Upper lobe of left lung (tissue), 4 donors: ENCODE measurements at regions not wholly inside any gene's neighbourhood (a gene's known extent, or its start where the extent isn't known, plus 50 kb on each side); places are given as distances from the start of the nearest gene placed in this dataset.

Source experiments
- CTCF ChIP-seq, 6 experiments: fragments of 450-650 bp in 4 of 6; fragments of 200-600 bp in 2 of 6; sonication (generic) in 2 of 6; IDR thresholded peaks; one replicate each; pipeline ENCODE4 v1.5.1; 2016 to 2019; ENCODE audit warnings: antibody characterized with exemption in 6 of 6
- EP300 ChIP-seq, 4 donors: sonication (generic); formaldehyde crosslinking; IDR thresholded peaks; one replicate each; pipeline ENCODE4 v1.5.1; 2017; ENCODE audit warnings: antibody characterized with exemption in 4 of 4, control low read depth in 2 of 4
- POLR2A ChIP-seq, 4 donors: fragments of 450-650 bp; IDR thresholded peaks; one replicate each; pipeline ENCODE4 v1.5.1; 2016 to 2017; ENCODE audit warnings: antibody characterized with exemption in 4 of 4, mild to moderate bottlenecking in 2 of 4
- POLR2AphosphoS5 ChIP-seq, 2 donors: sonication (generic); formaldehyde crosslinking; IDR thresholded peaks; one replicate each; pipeline ENCODE4 v1.5.1; 2017; ENCODE audit warnings: antibody characterized with exemption in 2 of 2

DNA sequence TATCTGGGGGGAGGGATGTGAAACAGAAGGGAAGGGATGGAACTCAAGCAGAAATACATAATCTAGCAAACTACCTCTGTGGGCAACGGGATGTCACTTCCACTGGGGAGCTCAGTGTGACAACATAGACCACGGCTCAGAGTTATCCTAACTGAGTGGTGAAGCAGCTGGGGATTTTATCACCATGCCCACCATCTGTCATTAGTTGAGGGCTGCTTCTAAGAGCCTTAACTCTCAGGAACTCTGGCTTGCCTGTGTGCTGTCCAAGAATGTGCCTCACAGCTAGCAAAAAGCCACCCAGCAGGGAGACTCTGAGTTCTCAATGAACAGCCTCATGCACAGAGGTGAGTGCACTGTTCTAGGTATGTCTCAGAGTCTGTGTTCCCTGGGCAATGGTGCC is 90.6 kb upstream of the CXCL14 start:
- TF ChIP-seq CTCF (IDR thresholded peaks at IDR 0.05) (no peak), POLR2A (IDR thresholded peaks at IDR 0.05) (no peak), EP300 (IDR thresholded peaks at IDR 0.05) (no peak), POLR2AphosphoS5 (IDR thresholded peaks at IDR 0.05) (no peak)
